Calu3 (cell line): ENCODE measurements at regions not wholly inside any gene's neighbourhood (a gene's known extent, or its start where the extent isn't known, plus 50 kb on each side); places are given as distances from the start of the nearest gene placed in this dataset.
A peak's percentile ranks its signal among the peaks of the same experiment; 100 is the strongest.

Experiments
- BruUV-seq: library from RNA; stranded (reverse); fragments of 400-500 nt; replicated peaks from 2 replicates; lab custom pipeline; 2021; lab: Mats Ljungman, UMichigan
- CTCF ChIA-PET: fragments of 300-600 bp; sonication (Branson Sonifier 250); formaldehyde crosslinking; loops from one replicate; lab custom pipeline; 2022; ENCODE audit warnings: antibody characterized with exemption; lab: Charles Lee
- DNase-seq: peaks from one replicate; pipeline ENCODE4 v3.0.0; 2022
- H3K27ac Mint-ChIP-seq: one replicate; pipeline ENCODE4 v1.8.0; 2022; ENCODE audit warnings: mixed read lengths; ENCODE audit not compliant: unreplicated experiment
- H3K27me3 Mint-ChIP-seq: one replicate; pipeline ENCODE4 v1.8.0; 2022; ENCODE audit warnings: mixed read lengths; ENCODE audit not compliant: unreplicated experiment
- H3K36me3 Mint-ChIP-seq: one replicate; pipeline ENCODE4 v1.8.0; 2022; ENCODE audit warnings: mild to moderate bottlenecking, moderate library complexity, mixed read lengths; ENCODE audit not compliant: insufficient read depth, unreplicated experiment
- H3K4me1 Mint-ChIP-seq: one replicate; pipeline ENCODE4 v1.8.0; 2022; ENCODE audit warnings: mild to moderate bottlenecking, low read depth, mixed read lengths; ENCODE audit not compliant: unreplicated experiment
- H3K4me3 Mint-ChIP-seq: one replicate; pipeline ENCODE4 v1.8.0; 2022; ENCODE audit warnings: mild to moderate bottlenecking, low read depth, moderate library complexity, mixed read lengths; ENCODE audit not compliant: unreplicated experiment
- H3K9me3 Mint-ChIP-seq: one replicate; pipeline ENCODE4 v1.8.0; 2022; ENCODE audit warnings: low read depth, mixed read lengths; ENCODE audit not compliant: unreplicated experiment
- CTCF ChIP-seq: fragments of 200-600 bp; IDR thresholded peaks from one replicate; pipeline ENCODE4 v1.8.0; 2022; ENCODE audit warnings: antibody characterized with exemption; ENCODE audit not compliant: unreplicated experiment
- intact Hi-C: fragments of 100-400 bp; cut with micrococcal nuclease; formaldehyde crosslinking; loops from one replicate; pipeline ENCODE4 v1.10.0; 2022; ENCODE audit not compliant: unreplicated experiment

GRCh38 chrX:30488092-30488491, 89.5 kb downstream of the TASL start:
- no peak overlapping the region for H3K27ac Mint-ChIP-seq
- no peaks in the 10 kb centered on the region for H3K27me3 Mint-ChIP-seq
- H3K36me3 Mint-ChIP-seq, result no peaks in the 10 kb centered on the region
- intact Hi-C loops, result loop anchor here (1.0 to 5.0 kb wide), 4 partner anchors 145 to 346 kb away; no protein-coding TSS in a partner anchor
- H3K4me1 Mint-ChIP-seq, result no peaks in the 10 kb centered on the region
- TF ChIP-seq CTCF, result no peak
- H3K9me3 Mint-ChIP-seq, result no peaks in the 10 kb centered on the region
- peak; percentile 6 for DNase-seq
- no TSS peak for BruUV-seq
- CTCF ChIA-PET, result no interaction called here
- H3K4me3 Mint-ChIP-seq, result no peak overlapping the region

- CTCF ChIA-PET, result no interaction called here
- intact Hi-C loops, result no loop called here
- no peak overlapping the region for H3K4me3 Mint-ChIP-seq
Observed at GRCh38 chrX:30483996-30484395, 93.6 kb downstream of the TASL start.

GRCh38 chrX:30468471-30468870, 109.1 kb downstream of the TASL start:
- intact Hi-C loops, result no loop called here
- H3K27me3 Mint-ChIP-seq, result no peaks in the 10 kb centered on the region
- H3K4me3 Mint-ChIP-seq, result no peak overlapping the region
- no peaks in the 10 kb centered on the region for H3K36me3 Mint-ChIP-seq
- BruUV-seq, result no TSS peak
- no peak overlapping the region for H3K27ac Mint-ChIP-seq
- no peak for DNase-seq
- peaks cover 4% of the 10 kb centered on the region for H3K9me3 Mint-ChIP-seq
- CTCF ChIA-PET, result interaction anchor here (1.0 kb wide), 1 partner anchor 27 kb away, joined by 3 read pairs; no protein-coding TSS in a partner anchor
- no peaks in the 10 kb centered on the region for H3K4me1 Mint-ChIP-seq
- no peak for TF ChIP-seq CTCF

More at GRCh38 chrX:30483996-30484395, 93.6 kb downstream of the TASL start:
- TF ChIP-seq CTCF, result no peak
- BruUV-seq, result no TSS peak
- no peaks in the 10 kb centered on the region for H3K27me3 Mint-ChIP-seq
- H3K36me3 Mint-ChIP-seq, result no peaks in the 10 kb centered on the region
- no peaks in the 10 kb centered on the region for H3K9me3 Mint-ChIP-seq
- no peaks in the 10 kb centered on the region for H3K4me1 Mint-ChIP-seq
- DNase-seq, result no peak
- no peak overlapping the region for H3K27ac Mint-ChIP-seq
